Neural progenitor cell (in vitro differentiated cells): ENCODE measurements at regions not wholly inside any gene's neighbourhood (a gene's known extent, or its start where the extent isn't known, plus 50 kb on each side); places are given as distances from the start of the nearest gene placed in this dataset.

ENCODE experiments used
- DNase-seq: peaks from one replicate; pipeline ENCODE4 v3.0.0-alpha.2; 2016; ENCODE audit warnings: low spot score
- H2AFZ ChIP-seq: fragments of 200-600 bp; sonication (generic); replicated peaks from 2 replicates; pipeline ENCODE4 v1.6.1; 2016; ENCODE audit warnings: antibody characterized with exemption
- H3F3A ChIP-seq: fragments of 200-600 bp; sonication (generic); 2 replicates; pipeline ENCODE4 v1.6.1; 2016; ENCODE audit warnings: antibody characterized with exemption, low read depth
- H3K27ac ChIP-seq: fragments of 200-600 bp; sonication (generic); 2 replicates; pipeline ENCODE4 v1.5.1; 2016; ENCODE audit warnings: mild to moderate bottlenecking
- H3K27me3 ChIP-seq: fragments of 200-600 bp; sonication (generic); 2 replicates; pipeline ENCODE4 v1.6.1; 2016; ENCODE audit warnings: mild to moderate bottlenecking, moderate library complexity
- H3K36me3 ChIP-seq: fragments of 200-600 bp; sonication (generic); 2 replicates; pipeline ENCODE4 v1.5.1; 2016
- H3K4me1 ChIP-seq: fragments of 200-600 bp; sonication (generic); 2 replicates; pipeline ENCODE4 v1.6.1; 2016; ENCODE audit warnings: mixed run types
- H3K4me2 ChIP-seq: fragments of 200-600 bp; sonication (generic); 2 replicates; pipeline ENCODE4 v1.6.1; 2016
- H3K4me3 ChIP-seq: fragments of 200-600 bp; sonication (generic); 2 replicates; pipeline ENCODE4 v1.5.1; 2016
- H3K79me2 ChIP-seq: fragments of 200-600 bp; sonication (generic); 2 replicates; pipeline ENCODE4 v1.6.1; 2016; ENCODE audit warnings: low read depth
- H3K9ac ChIP-seq: fragments of 200-600 bp; sonication (generic); 2 replicates; pipeline ENCODE4 v1.6.1; 2016
- H3K9me3 ChIP-seq: fragments of 200-600 bp; sonication (generic); 2 replicates; pipeline ENCODE4 v1.5.1; 2016; ENCODE audit warnings: low read depth
- H4K20me1 ChIP-seq: fragments of 200-600 bp; sonication (generic); 2 replicates; pipeline ENCODE4 v1.6.1; 2016; ENCODE audit warnings: low read depth
- H3K27ac Mint-ChIP-seq: 3 replicates; pipeline ENCODE4 v1.8.0; 2021; ENCODE audit warnings: mixed read lengths
- H3K27me3 Mint-ChIP-seq: 2 replicates; pipeline ENCODE4 v1.8.0; 2022; ENCODE audit warnings: low read depth, mild to moderate bottlenecking, inconsistent platforms, moderate library complexity, mixed read lengths; ENCODE audit not compliant: insufficient read depth
- H3K36me3 Mint-ChIP-seq: 3 replicates; pipeline ENCODE4 v1.8.0; 2021; ENCODE audit warnings: mixed read lengths
- H3K4me1 Mint-ChIP-seq: 3 replicates; pipeline ENCODE4 v1.8.0; 2021; ENCODE audit warnings: mixed read lengths
- H3K4me3 Mint-ChIP-seq: 3 replicates; pipeline ENCODE4 v1.8.0; 2021; ENCODE audit warnings: mild to moderate bottlenecking, moderate library complexity, mixed read lengths
- H3K9me3 Mint-ChIP-seq: 3 replicates; pipeline ENCODE4 v1.8.0; 2020; ENCODE audit warnings: mixed read lengths
- EZH2 ChIP-seq: fragments of 200-600 bp; sonication (generic); IDR thresholded peaks from 2 replicates; pipeline ENCODE4 v1.6.1; 2017; ENCODE audit warnings: antibody characterized with exemption, mild to moderate bottlenecking, moderate library complexity
- EZH2phosphoT487 ChIP-seq: fragments of 200-600 bp; sonication (generic); IDR thresholded peaks from 2 replicates; pipeline ENCODE4 v1.6.1; 2017; ENCODE audit warnings: antibody characterized with exemption
- TF ChIP-seq, protein P1 (sequence below): fragments of 200-600 bp; sonication (generic); IDR thresholded peaks from 2 replicates; pipeline ENCODE4 v1.5.1; 2017; ENCODE audit warnings: antibody characterized with exemption, mild to moderate bottlenecking

DNA sequence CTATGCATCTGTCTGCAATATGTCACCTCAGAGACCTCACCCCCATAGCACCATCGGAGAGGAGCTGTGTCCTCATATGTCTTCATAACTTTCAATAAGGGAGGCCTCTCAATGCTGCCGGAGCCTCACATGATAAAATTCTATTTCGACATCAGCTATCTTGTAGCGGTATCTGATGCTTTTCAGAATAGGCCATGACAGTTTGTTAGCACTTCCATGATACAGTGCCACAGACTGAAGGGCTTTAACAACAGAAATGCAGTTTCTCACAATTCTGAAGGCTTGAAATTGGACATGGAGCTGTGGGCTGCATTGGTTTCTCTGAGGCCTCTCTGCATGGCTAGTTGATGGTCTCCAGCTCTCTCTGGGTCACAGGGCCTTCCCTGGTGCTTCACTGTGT lies 125.0 kb upstream of the PZP start:
- TF ChIP-seq EZH2phosphoT487 (no peak), EZH2 (no peak)
- TF ChIP-seq, protein P1, sequence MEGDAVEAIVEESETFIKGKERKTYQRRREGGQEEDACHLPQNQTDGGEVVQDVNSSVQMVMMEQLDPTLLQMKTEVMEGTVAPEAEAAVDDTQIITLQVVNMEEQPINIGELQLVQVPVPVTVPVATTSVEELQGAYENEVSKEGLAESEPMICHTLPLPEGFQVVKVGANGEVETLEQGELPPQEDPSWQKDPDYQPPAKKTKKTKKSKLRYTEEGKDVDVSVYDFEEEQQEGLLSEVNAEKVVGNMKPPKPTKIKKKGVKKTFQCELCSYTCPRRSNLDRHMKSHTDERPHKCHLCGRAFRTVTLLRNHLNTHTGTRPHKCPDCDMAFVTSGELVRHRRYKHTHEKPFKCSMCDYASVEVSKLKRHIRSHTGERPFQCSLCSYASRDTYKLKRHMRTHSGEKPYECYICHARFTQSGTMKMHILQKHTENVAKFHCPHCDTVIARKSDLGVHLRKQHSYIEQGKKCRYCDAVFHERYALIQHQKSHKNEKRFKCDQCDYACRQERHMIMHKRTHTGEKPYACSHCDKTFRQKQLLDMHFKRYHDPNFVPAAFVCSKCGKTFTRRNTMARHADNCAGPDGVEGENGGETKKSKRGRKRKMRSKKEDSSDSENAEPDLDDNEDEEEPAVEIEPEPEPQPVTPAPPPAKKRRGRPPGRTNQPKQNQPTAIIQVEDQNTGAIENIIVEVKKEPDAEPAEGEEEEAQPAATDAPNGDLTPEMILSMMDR: no peak
- H3K4me1 ChIP-seq: no peaks in the 10 kb centered on the region
- Mint-ChIP-seq H3K4me3 (no peak overlapping the region), H3K27me3 (peaks cover 2% of the 10 kb centered on the region), H3K36me3 (peaks cover 12% of the 10 kb centered on the region), H3K9me3 (peaks cover 10% of the 10 kb centered on the region), H3K4me1 (peaks cover 7% of the 10 kb centered on the region), H3K27ac (no peak overlapping the region)
- no peaks in the 10 kb centered on the region for H3F3A ChIP-seq
- H4K20me1 ChIP-seq: no peaks in the 10 kb centered on the region
- no peaks in the 10 kb centered on the region for H3K9me3 ChIP-seq
- no peak for DNase-seq
- H3K36me3 ChIP-seq: no peaks in the 10 kb centered on the region
- H3K27ac ChIP-seq: no peak overlapping the region
- no peak overlapping the region for H3K4me3 ChIP-seq
- H3K27me3 ChIP-seq: no peaks in the 10 kb centered on the region
- H2AFZ ChIP-seq: no peak overlapping the region
- H3K9ac ChIP-seq: no peak overlapping the region
- H3K79me2 ChIP-seq: no peaks in the 10 kb centered on the region
- no peak overlapping the region for H3K4me2 ChIP-seq

DNA sequence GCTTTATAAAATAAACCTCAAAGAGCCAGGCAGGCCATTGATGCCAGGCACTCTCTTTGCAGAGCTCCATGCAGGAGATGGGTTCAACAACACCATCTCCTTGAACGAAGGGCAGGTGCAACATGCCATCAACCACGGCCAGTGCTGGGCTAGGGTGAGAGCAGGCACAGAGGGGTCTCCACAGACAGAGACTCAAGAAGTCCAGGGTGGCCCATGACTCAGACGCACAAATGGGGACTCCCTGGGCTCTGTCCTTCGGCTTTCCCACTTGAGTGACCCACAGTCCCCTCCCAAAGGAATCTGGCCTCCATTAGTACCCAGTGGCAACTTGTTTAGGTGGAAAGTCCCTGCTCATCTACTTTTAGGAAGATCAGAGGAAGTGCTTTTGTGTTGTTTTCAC lies 124.4 kb upstream of the PZP start:
- TF ChIP-seq EZH2 (no peak), EZH2phosphoT487 (no peak)
- TF ChIP-seq, protein P1: no peak

DNA sequence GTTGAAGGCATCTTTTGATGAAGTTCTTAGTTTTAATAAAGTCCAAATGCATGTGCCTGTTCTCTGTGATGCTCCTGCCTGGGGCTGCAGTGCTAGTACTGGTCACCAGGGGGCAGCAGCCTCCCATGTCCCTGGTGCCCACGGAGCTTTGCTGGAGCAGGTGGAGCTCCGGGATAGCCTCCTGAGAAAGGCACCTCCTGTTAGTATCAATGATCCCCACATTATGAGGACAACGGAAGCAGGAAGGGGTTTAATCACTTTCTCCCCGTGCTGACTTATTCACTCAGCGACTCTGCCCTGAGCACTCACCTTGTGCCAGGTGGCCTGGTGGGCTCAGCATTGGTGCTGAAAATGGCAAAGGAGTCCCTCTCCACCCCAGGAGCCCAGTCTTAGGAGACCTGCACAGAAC lies 123.0 kb upstream of the PZP start:
- no peaks in the 10 kb centered on the region for H4K20me1 ChIP-seq
- H3K4me3 Mint-ChIP-seq: no peak overlapping the region
- H3K27ac ChIP-seq: no peak overlapping the region
- no peaks in the 10 kb centered on the region for H3K79me2 ChIP-seq
- H3K27me3 Mint-ChIP-seq: peaks cover 2% of the 10 kb centered on the region
- H3K9me3 ChIP-seq: no peaks in the 10 kb centered on the region
- H3F3A ChIP-seq: no peaks in the 10 kb centered on the region
- H3K4me3 ChIP-seq: no peak overlapping the region
- peaks cover 8% of the 10 kb centered on the region for H3K4me1 Mint-ChIP-seq
- no peaks in the 10 kb centered on the region for H3K36me3 ChIP-seq
- no peak overlapping the region for H3K4me2 ChIP-seq
- no peaks in the 10 kb centered on the region for H3K4me1 ChIP-seq
- H3K27ac Mint-ChIP-seq: no peak overlapping the region
- peak; percentile 71 for DNase-seq
- H3K9ac ChIP-seq: no peak overlapping the region
- H3K27me3 ChIP-seq: no peaks in the 10 kb centered on the region
- H3K36me3 Mint-ChIP-seq: peaks cover 13% of the 10 kb centered on the region
- H2AFZ ChIP-seq: no peak overlapping the region
- peaks cover 1% of the 10 kb centered on the region for H3K9me3 Mint-ChIP-seq
- TF ChIP-seq, protein P1: peak; percentile 99
- TF ChIP-seq EZH2: no peak
- TF ChIP-seq EZH2phosphoT487: no peak

More for the DNA sequence above, 124.4 kb upstream of the PZP start:
- H3K27ac ChIP-seq: no peak overlapping the region
- no peak overlapping the region for H3K9ac ChIP-seq
- no peaks in the 10 kb centered on the region for H3K4me1 ChIP-seq
- peaks cover 7% of the 10 kb centered on the region for H3K4me1 Mint-ChIP-seq
- H3K9me3 Mint-ChIP-seq: peaks cover 10% of the 10 kb centered on the region
- H3K27me3 Mint-ChIP-seq: peaks cover 2% of the 10 kb centered on the region
- peaks cover 12% of the 10 kb centered on the region for H3K36me3 Mint-ChIP-seq
- DNase-seq: no peak
- H3K27me3 ChIP-seq: no peaks in the 10 kb centered on the region
- H3K4me2 ChIP-seq: no peak overlapping the region
- no peak overlapping the region for H3K4me3 Mint-ChIP-seq
- no peak overlapping the region for H3K4me3 ChIP-seq
- no peaks in the 10 kb centered on the region for H3K36me3 ChIP-seq
- no peaks in the 10 kb centered on the region for H4K20me1 ChIP-seq
- no peaks in the 10 kb centered on the region for H3F3A ChIP-seq
- H3K9me3 ChIP-seq: no peaks in the 10 kb centered on the region
- no peak overlapping the region for H3K27ac Mint-ChIP-seq
- no peak overlapping the region for H2AFZ ChIP-seq
- H3K79me2 ChIP-seq: no peaks in the 10 kb centered on the region
